Effector memory CD8-positive, alpha-beta T cell (primary cell): ENCODE measurements at regions not wholly inside any gene's neighbourhood (a gene's known extent, or its start where the extent isn't known, plus 50 kb on each side); places are given as distances from the start of the nearest gene placed in this dataset.

ENCODE experiments used
- ATAC-seq: fragments of 150-1000 bp; cut with Tn5 transposase; replicated peaks from 2 replicates; pipeline ENCODE4 v1.10.0; 2021; ENCODE audit warnings: mild to moderate bottlenecking, moderate library complexity
- DNase-seq, 3 experiments: peaks; one replicate each; pipeline ENCODE4 v3.0.0; 2021
- H3K27ac Mint-ChIP-seq, 2 donors: one replicate each; pipeline ENCODE4 v1.8.0; 2022; ENCODE audit warnings: mild to moderate bottlenecking in 2 of 2, mixed read lengths in 2 of 2, moderate library complexity in 2 of 2
- H3K27me3 Mint-ChIP-seq, 2 donors: one replicate each; pipeline ENCODE4 v1.8.0; 2022; ENCODE audit warnings: mixed read lengths in 2 of 2
- H3K36me3 Mint-ChIP-seq: one replicate; pipeline ENCODE4 v1.8.0; 2022; ENCODE audit warnings: mild to moderate bottlenecking, moderate library complexity, mixed read lengths; ENCODE audit not compliant: insufficient read depth
- H3K4me1 Mint-ChIP-seq, 2 donors: one replicate each; pipeline ENCODE4 v1.8.0; 2022; ENCODE audit warnings: low read depth in 2 of 2, mixed read lengths in 2 of 2
- H3K4me3 Mint-ChIP-seq, 2 donors: one replicate each; pipeline ENCODE4 v1.8.0; 2022; ENCODE audit warnings: mild to moderate bottlenecking in 2 of 2, mixed read lengths in 2 of 2, moderate library complexity in 2 of 2
- H3K9me3 Mint-ChIP-seq, 2 donors: one replicate each; pipeline ENCODE4 v1.8.0; 2022; ENCODE audit warnings: mixed read lengths in 2 of 2

DNA sequence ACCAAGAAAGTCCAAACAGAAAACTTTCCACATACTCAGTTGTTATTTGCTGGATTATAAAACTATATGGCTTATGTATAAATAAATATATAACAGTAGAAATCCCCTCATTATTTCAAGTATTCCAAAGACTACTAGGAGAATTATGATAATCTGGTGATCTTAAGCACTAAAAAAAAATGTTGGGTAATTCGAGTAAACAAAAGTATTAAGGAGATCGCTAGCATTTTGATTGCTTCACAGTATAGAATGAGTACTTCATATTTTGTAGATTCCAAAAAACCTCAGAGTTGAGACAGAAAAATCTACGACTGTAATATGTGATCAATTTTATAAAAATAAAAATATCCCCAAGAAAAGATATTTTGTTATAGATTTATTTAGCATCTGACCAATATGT is 236.4 kb upstream of the TENT5A start:
- no peak for DNase-seq
- H3K4me1 Mint-ChIP-seq = no peaks in the 10 kb centered on the region
- ATAC-seq = no peak
- no peak overlapping the region for H3K27ac Mint-ChIP-seq
- H3K27me3 Mint-ChIP-seq = no peaks in the 10 kb centered on the region
- no peaks in the 10 kb centered on the region for H3K9me3 Mint-ChIP-seq
- no peaks in the 10 kb centered on the region for H3K36me3 Mint-ChIP-seq
- H3K4me3 Mint-ChIP-seq = no peak overlapping the region

DNA sequence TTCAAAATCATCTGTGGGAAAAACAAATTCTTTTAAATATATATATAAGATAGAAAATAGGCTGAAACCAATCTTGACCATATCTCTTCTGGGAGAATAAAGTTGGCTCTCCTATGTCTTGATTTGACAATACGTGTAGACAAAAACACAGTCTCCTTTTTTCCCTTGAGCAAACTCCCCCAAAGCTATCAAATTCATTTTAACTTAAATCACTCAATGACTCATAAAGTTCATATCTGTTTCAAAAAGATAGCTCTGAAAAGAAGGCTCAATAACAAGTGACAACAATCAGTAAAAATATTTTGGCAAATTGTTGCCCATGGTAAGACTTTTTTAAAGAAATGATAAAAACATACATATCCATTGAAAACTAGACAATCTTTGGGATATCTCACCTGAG is 236.0 kb upstream of the TENT5A start:
- Mint-ChIP-seq H3K27ac (no peak overlapping the region), H3K4me1 (no peaks in the 10 kb centered on the region), H3K4me3 (no peak overlapping the region), H3K27me3 (no peaks in the 10 kb centered on the region), H3K36me3 (no peaks in the 10 kb centered on the region), H3K9me3 (no peaks in the 10 kb centered on the region)
- DNase-seq (no peak), ATAC-seq (no peak)

DNA sequence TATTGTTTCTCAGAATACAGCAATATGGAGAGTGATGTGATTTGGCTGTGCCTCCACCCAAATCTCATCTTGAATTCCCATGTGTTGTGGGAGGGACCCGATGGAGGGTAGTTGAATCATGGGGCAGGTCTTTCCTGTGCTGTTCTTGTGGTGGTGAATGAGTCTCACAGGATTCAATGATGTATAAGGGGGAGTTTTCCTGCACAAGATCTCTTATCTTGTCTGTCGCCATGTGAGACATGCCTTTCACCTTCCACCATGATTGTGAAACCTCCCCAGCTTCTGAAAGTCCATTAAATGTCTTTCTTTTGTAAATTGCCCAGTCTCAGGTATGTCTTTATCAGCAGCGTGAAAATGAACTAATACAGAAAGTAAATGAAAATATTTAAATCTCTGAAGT is 234.8 kb upstream of the TENT5A start:
- H3K4me1 Mint-ChIP-seq = no peaks in the 10 kb centered on the region
- no peak overlapping the region for H3K27ac Mint-ChIP-seq
- H3K27me3 Mint-ChIP-seq = no peaks in the 10 kb centered on the region
- H3K4me3 Mint-ChIP-seq = no peak overlapping the region
- no peak for DNase-seq
- H3K9me3 Mint-ChIP-seq = no peaks in the 10 kb centered on the region
- no peaks in the 10 kb centered on the region for H3K36me3 Mint-ChIP-seq
- ATAC-seq = no peak

DNA sequence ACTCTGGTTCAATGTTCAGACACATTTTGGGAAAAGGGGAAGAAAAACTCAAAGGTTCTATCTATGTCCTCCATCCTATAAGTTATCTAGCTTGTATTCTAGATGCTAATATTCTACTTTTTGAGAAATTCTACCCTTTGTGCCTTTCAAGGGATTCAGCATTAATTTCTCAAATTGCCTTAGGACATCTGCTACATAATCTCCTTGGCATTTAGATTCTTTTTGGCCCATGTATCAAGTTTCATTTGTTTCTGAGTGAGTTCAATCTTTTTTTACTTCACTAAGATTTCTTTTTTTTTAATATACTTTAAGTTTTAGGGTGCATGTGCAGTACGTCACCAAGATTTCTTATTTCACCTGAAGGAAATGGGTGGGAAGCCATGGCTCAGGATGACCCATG is 232.7 kb upstream of the TENT5A start:
- Mint-ChIP-seq H3K4me3 (no peak overlapping the region), H3K36me3 (no peaks in the 10 kb centered on the region), H3K4me1 (no peaks in the 10 kb centered on the region), H3K9me3 (peaks cover 0 to 6% of the 10 kb centered on the region in 2 donors), H3K27me3 (no peaks in the 10 kb centered on the region), H3K27ac (no peak overlapping the region)
- no peak for DNase-seq
- no peak for ATAC-seq

DNA sequence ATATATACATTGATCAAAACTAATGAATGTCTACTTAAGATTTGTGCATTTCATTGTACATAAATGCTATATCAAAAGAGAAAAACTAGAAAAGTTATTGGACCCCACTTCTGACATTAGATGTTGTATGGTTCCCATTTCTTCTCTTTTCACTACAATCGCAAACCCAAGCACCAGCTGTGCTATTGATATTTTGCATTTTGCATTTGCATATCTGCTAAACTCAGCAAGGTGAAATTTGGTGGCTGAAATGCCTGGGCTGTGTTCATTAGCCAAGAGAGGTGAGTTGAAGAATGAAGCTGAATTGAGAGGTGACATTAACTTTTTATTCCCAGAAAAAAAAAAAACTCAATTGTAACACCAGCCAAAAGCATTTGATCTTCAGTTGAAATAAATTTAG is 232.1 kb upstream of the TENT5A start:
- no peak overlapping the region for H3K4me3 Mint-ChIP-seq
- H3K27me3 Mint-ChIP-seq = no peaks in the 10 kb centered on the region
- no peaks in the 10 kb centered on the region for H3K4me1 Mint-ChIP-seq
- no peak for ATAC-seq
- no peak for DNase-seq
- H3K27ac Mint-ChIP-seq = no peak overlapping the region
- H3K36me3 Mint-ChIP-seq = no peaks in the 10 kb centered on the region
- H3K9me3 Mint-ChIP-seq = peaks cover 0 to 6% of the 10 kb centered on the region in 2 donors

DNA sequence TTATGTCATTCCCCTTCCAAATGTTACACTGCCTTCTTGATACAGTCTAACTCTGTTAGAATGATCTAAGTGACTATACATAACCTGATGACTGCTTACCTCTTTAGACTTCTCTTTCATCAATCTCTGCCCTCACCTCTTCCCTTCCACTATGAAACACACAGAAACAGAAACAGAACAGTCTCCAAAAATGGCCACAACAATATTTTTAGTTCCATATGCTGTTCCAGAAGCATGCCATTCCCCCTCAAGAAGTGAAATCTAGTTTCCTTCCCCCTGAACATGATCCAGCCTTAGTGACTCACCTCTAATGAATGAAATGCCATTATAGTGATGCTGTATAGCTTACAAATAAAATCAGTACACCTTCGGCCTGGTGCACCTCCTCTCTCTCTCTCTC is 229.3 kb upstream of the TENT5A start:
- H3K4me1 Mint-ChIP-seq = no peaks in the 10 kb centered on the region
- no peaks in the 10 kb centered on the region for H3K27me3 Mint-ChIP-seq
- no peak for ATAC-seq
- peaks cover 0 to 6% of the 10 kb centered on the region in 2 donors for H3K9me3 Mint-ChIP-seq
- DNase-seq = no peak
- H3K27ac Mint-ChIP-seq = no peak overlapping the region
- no peak overlapping the region for H3K4me3 Mint-ChIP-seq
- no peaks in the 10 kb centered on the region for H3K36me3 Mint-ChIP-seq

DNA sequence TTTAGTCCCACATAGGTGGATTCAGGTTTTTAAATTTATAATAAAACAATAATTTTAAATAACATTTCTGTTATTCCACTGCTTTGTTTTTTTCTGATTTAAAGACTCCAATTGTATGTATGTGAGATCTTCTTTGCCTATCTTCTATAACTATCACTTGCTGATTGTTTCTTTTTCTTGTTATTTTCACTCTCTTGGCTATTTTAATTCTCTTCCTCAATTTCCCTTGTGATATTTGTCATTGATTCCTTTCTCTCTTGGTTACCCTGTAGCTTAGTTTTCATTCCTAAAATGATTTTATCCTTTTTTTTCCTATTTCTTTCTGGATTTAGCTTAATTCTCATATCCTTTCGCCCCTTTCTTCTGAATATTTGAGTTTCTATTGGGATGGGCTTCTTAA is 227.3 kb upstream of the TENT5A start:
- Mint-ChIP-seq H3K27ac (no peak overlapping the region), H3K27me3 (no peaks in the 10 kb centered on the region), H3K36me3 (no peaks in the 10 kb centered on the region), H3K4me3 (no peak overlapping the region), H3K9me3 (peaks cover 0 to 6% of the 10 kb centered on the region in 2 donors), H3K4me1 (no peaks in the 10 kb centered on the region)
- DNase-seq (no peak), ATAC-seq (no peak)

DNA sequence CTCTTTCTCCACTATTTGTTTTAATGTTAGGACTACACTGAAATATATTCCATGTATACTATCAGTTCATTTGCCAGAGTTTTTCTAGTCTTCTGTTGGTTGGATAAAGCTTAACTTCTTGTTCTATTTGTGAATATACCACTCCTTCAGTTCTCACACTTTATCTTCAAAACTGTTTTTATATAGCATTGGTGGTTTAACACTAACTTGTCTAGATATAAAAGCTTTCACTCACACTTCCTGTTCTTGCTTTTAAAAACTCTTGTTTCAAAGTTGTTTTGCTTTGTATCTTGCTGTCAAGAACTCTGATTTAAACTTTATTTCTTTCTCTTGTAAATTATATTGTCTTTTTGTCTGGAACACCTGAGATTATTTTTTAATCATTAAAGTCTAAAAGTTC is 226.8 kb upstream of the TENT5A start:
- no peaks in the 10 kb centered on the region for H3K36me3 Mint-ChIP-seq
- H3K4me1 Mint-ChIP-seq = no peaks in the 10 kb centered on the region
- no peak overlapping the region for H3K27ac Mint-ChIP-seq
- DNase-seq (no peak), ATAC-seq (no peak)
- no peak overlapping the region for H3K4me3 Mint-ChIP-seq
- peaks cover 0 to 6% of the 10 kb centered on the region in 2 donors for H3K9me3 Mint-ChIP-seq
- no peaks in the 10 kb centered on the region for H3K27me3 Mint-ChIP-seq

DNA sequence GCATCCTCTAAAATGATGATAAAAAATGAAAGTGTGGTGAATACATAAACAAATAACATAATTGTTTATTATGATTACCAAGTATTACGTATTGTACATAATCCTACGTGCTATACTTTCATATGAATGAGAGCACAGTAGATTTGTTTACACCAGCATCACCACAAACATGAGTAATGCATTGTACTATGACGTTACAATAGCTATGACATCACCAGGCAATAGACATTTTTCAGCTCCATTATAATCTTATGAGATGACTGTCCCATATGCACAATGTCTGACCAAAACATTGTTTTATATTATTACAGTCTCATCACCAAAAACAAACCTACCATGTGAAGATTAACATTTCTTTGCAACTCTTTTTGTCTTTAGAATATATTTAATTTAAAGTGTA is 225.7 kb upstream of the TENT5A start:
- no peaks in the 10 kb centered on the region for H3K4me1 Mint-ChIP-seq
- H3K27ac Mint-ChIP-seq = no peak overlapping the region
- H3K36me3 Mint-ChIP-seq = no peaks in the 10 kb centered on the region
- ATAC-seq = no peak
- H3K9me3 Mint-ChIP-seq = peaks cover 0 to 6% of the 10 kb centered on the region in 2 donors
- H3K27me3 Mint-ChIP-seq = no peaks in the 10 kb centered on the region
- H3K4me3 Mint-ChIP-seq = no peak overlapping the region
- no peak for DNase-seq

DNA sequence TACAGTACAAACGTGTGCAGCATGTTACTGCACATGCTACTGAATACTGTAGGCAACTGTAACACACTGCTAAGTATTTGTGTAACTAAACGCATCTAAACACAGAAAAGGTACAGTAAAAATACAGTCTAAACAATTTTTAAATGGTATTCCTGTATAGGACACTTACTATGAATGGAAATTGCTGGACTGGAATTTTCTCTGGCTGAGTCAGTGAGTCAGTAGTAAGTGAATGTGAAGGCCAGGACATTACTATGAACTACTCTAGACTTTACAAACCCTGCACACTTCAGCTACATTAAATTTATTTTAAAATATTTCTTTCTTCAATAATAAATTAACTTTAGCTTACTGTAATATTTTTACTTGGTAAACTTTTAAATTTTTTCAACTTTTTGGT is 225.0 kb upstream of the TENT5A start:
- H3K27me3 Mint-ChIP-seq = no peaks in the 10 kb centered on the region
- H3K9me3 Mint-ChIP-seq = peaks cover 0 to 9% of the 10 kb centered on the region in 2 donors
- no peaks in the 10 kb centered on the region for H3K4me1 Mint-ChIP-seq
- no peak overlapping the region for H3K27ac Mint-ChIP-seq
- no peak for ATAC-seq
- no peaks in the 10 kb centered on the region for H3K36me3 Mint-ChIP-seq
- no peak for DNase-seq
- H3K4me3 Mint-ChIP-seq = no peak overlapping the region

DNA sequence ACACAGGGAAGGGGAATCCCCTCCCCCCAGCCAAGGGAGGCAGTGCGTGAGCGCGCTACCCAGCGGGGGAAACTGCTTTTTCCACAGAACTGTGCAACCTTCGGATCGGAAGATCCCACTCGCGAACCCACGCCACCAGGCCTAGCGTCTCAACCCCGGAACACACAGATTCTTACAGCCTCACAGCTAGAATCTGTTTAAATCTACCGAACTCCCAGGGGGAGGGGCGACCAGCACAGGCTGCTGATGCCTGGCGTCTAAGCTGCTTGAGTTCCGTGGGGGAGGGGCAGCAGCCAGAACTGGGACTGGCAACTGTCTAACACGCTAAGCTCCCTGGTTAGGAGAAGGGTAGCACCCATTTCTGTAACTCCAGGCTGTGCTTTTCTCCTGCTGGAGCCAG is 217.3 kb upstream of the TENT5A start:
- ATAC-seq (no peak), DNase-seq (no peak)
- no peak overlapping the region for H3K4me3 Mint-ChIP-seq
- no peaks in the 10 kb centered on the region for H3K4me1 Mint-ChIP-seq
- H3K27me3 Mint-ChIP-seq = no peaks in the 10 kb centered on the region
- H3K9me3 Mint-ChIP-seq = peaks cover 12 to 22% of the 10 kb centered on the region in 2 donors
- no peak overlapping the region for H3K27ac Mint-ChIP-seq
- H3K36me3 Mint-ChIP-seq = no peaks in the 10 kb centered on the region

DNA sequence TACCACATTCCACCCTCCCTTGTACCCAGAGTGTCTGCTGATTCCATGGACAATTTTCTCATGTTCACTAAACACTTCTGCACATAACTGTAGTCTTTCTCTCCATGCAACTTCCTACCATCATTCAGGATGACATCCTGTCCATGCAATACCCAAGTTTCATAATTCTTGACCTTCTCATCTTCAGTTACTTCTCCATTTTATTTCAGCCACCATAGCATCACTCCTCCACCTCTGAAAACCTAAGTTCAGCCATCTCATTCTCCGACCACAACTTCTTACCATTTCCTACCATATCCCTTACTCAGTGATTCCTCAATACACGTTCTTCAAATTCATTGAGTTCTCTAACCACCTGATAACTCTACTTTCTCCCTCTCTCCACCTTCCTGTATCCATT is 216.5 kb upstream of the TENT5A start:
- peaks cover 12 to 22% of the 10 kb centered on the region in 2 donors for H3K9me3 Mint-ChIP-seq
- no peaks in the 10 kb centered on the region for H3K27me3 Mint-ChIP-seq
- no peak for DNase-seq
- no peak overlapping the region for H3K4me3 Mint-ChIP-seq
- H3K27ac Mint-ChIP-seq = no peak overlapping the region
- H3K36me3 Mint-ChIP-seq = no peaks in the 10 kb centered on the region
- H3K4me1 Mint-ChIP-seq = no peaks in the 10 kb centered on the region
- no peak for ATAC-seq

DNA sequence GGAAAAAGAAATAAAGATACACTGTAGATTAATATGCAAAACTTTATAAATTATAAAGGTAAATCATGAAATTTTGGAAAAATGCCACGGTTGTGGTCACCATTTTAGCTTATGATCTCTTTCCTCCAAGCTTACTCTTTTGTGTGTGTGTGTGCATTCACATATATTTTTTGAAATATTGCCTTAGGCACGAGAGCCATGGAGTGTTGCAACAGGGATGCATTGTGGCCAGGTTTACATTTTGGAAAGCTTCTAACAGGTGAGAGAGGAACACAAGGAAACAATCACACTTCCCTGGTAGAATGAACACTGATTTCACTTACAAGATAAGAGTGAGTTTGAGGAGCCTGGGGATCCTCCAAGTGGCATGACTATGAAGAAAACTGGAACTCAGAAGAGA is 214.5 kb upstream of the TENT5A start:
- no peaks in the 10 kb centered on the region for H3K27me3 Mint-ChIP-seq
- no peak overlapping the region for H3K27ac Mint-ChIP-seq
- H3K36me3 Mint-ChIP-seq = no peaks in the 10 kb centered on the region
- ATAC-seq (no peak), DNase-seq (no peak)
- H3K9me3 Mint-ChIP-seq = peaks cover 12 to 15% of the 10 kb centered on the region in 2 donors
- H3K4me1 Mint-ChIP-seq = no peaks in the 10 kb centered on the region
- H3K4me3 Mint-ChIP-seq = no peak overlapping the region

DNA sequence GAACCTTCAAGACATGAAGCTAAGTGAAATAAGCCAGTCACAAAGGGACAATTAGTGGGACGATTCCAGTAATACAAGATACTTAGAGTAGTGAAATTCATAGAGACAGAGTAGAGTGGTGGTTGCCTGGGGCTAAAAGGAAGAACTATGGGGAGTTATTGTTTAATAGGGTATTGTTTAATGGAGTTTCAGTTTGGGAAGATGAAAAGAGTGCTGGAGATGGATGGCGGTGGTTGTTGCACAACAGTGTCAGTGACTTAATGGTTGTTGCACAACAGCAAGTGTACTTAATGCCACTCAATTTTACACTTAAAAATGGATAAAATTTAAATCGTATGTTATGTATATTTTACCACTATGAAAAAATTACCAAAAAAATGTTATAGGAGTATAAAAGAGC is 209.7 kb upstream of the TENT5A start:
- no peak overlapping the region for H3K27ac Mint-ChIP-seq
- H3K4me3 Mint-ChIP-seq = no peak overlapping the region
- H3K27me3 Mint-ChIP-seq = no peaks in the 10 kb centered on the region
- DNase-seq (no peak), ATAC-seq (no peak)
- no peaks in the 10 kb centered on the region for H3K36me3 Mint-ChIP-seq
- H3K9me3 Mint-ChIP-seq = peaks cover 9% of the 10 kb centered on the region in 2 donors
- no peaks in the 10 kb centered on the region for H3K4me1 Mint-ChIP-seq

DNA sequence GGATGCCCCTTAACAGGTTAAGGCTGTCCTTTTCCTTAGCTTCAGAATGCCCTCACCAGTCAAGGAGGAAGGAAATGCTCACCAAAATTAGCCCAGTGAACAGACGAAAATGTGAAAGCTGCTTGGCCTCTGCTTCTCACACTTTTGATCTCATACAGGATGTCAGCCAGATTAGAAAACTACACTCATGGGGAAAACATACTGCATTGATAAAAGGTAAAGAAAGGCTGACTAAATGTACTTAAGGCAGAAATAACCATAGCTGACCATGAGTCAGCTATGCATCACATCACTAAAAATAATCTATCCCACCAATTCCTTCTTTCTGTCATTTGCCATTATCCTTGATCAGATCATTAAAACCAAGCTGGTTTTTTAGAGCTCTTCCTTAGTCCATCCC is 198.4 kb upstream of the TENT5A start:
- no peaks in the 10 kb centered on the region for H3K4me1 Mint-ChIP-seq
- no peaks in the 10 kb centered on the region for H3K36me3 Mint-ChIP-seq
- no peak overlapping the region for H3K27ac Mint-ChIP-seq
- H3K27me3 Mint-ChIP-seq = no peaks in the 10 kb centered on the region
- peaks cover 0 to 2% of the 10 kb centered on the region in 2 donors for H3K9me3 Mint-ChIP-seq
- DNase-seq = no peak
- no peak overlapping the region for H3K4me3 Mint-ChIP-seq
- no peak for ATAC-seq
